Neural progenitor cell (in vitro differentiated cells): ENCODE measurements at regions not wholly inside any gene's neighbourhood (a gene's known extent, or its start where the extent isn't known, plus 50 kb on each side); places are given as distances from the start of the nearest gene placed in this dataset. TPM values are rescaled to one million over a fixed set of nuclear protein-coding genes. Genes with fewer than 3 reads are reported as not detected.

Source experiments
- DNase-seq: peaks from one replicate; pipeline ENCODE4 v3.0.0-alpha.2; 2016; ENCODE audit warnings: low spot score
- H2AFZ ChIP-seq: fragments of 200-600 bp; sonication (generic); replicated peaks from 2 replicates; pipeline ENCODE4 v1.6.1; 2016; ENCODE audit warnings: antibody characterized with exemption
- H3F3A ChIP-seq: fragments of 200-600 bp; sonication (generic); 2 replicates; pipeline ENCODE4 v1.6.1; 2016; ENCODE audit warnings: antibody characterized with exemption, low read depth
- H3K27ac ChIP-seq: fragments of 200-600 bp; sonication (generic); 2 replicates; pipeline ENCODE4 v1.5.1; 2016; ENCODE audit warnings: mild to moderate bottlenecking
- H3K27me3 ChIP-seq: fragments of 200-600 bp; sonication (generic); 2 replicates; pipeline ENCODE4 v1.6.1; 2016; ENCODE audit warnings: mild to moderate bottlenecking, moderate library complexity
- H3K36me3 ChIP-seq: fragments of 200-600 bp; sonication (generic); 2 replicates; pipeline ENCODE4 v1.5.1; 2016
- H3K4me1 ChIP-seq: fragments of 200-600 bp; sonication (generic); 2 replicates; pipeline ENCODE4 v1.6.1; 2016; ENCODE audit warnings: mixed run types
- H3K4me2 ChIP-seq: fragments of 200-600 bp; sonication (generic); 2 replicates; pipeline ENCODE4 v1.6.1; 2016
- H3K4me3 ChIP-seq: fragments of 200-600 bp; sonication (generic); 2 replicates; pipeline ENCODE4 v1.5.1; 2016
- H3K79me2 ChIP-seq: fragments of 200-600 bp; sonication (generic); 2 replicates; pipeline ENCODE4 v1.6.1; 2016; ENCODE audit warnings: low read depth
- H3K9ac ChIP-seq: fragments of 200-600 bp; sonication (generic); 2 replicates; pipeline ENCODE4 v1.6.1; 2016
- H3K9me3 ChIP-seq: fragments of 200-600 bp; sonication (generic); 2 replicates; pipeline ENCODE4 v1.5.1; 2016; ENCODE audit warnings: low read depth
- H4K20me1 ChIP-seq: fragments of 200-600 bp; sonication (generic); 2 replicates; pipeline ENCODE4 v1.6.1; 2016; ENCODE audit warnings: low read depth
- H3K27ac Mint-ChIP-seq: 3 replicates; pipeline ENCODE4 v1.8.0; 2021; ENCODE audit warnings: mixed read lengths
- H3K27me3 Mint-ChIP-seq: 2 replicates; pipeline ENCODE4 v1.8.0; 2022; ENCODE audit warnings: low read depth, mild to moderate bottlenecking, inconsistent platforms, moderate library complexity, mixed read lengths; ENCODE audit not compliant: insufficient read depth
- H3K36me3 Mint-ChIP-seq: 3 replicates; pipeline ENCODE4 v1.8.0; 2021; ENCODE audit warnings: mixed read lengths
- H3K4me1 Mint-ChIP-seq: 3 replicates; pipeline ENCODE4 v1.8.0; 2021; ENCODE audit warnings: mixed read lengths
- H3K4me3 Mint-ChIP-seq: 3 replicates; pipeline ENCODE4 v1.8.0; 2021; ENCODE audit warnings: mild to moderate bottlenecking, moderate library complexity, mixed read lengths
- H3K9me3 Mint-ChIP-seq: 3 replicates; pipeline ENCODE4 v1.8.0; 2020; ENCODE audit warnings: mixed read lengths
- EZH2 ChIP-seq: fragments of 200-600 bp; sonication (generic); IDR thresholded peaks from 2 replicates; pipeline ENCODE4 v1.6.1; 2017; ENCODE audit warnings: antibody characterized with exemption, mild to moderate bottlenecking, moderate library complexity
- EZH2phosphoT487 ChIP-seq: fragments of 200-600 bp; sonication (generic); IDR thresholded peaks from 2 replicates; pipeline ENCODE4 v1.6.1; 2017; ENCODE audit warnings: antibody characterized with exemption
- small RNA-seq: library from RNA; depleted of rRNA; stranded (forward); fragments of <200 nt; gene quantifications from one replicate; pipeline ENCODE3, GENCODE V24; 2015
- TF ChIP-seq, protein P1 (sequence below): fragments of 200-600 bp; sonication (generic); IDR thresholded peaks from 2 replicates; pipeline ENCODE4 v1.5.1; 2017; ENCODE audit warnings: antibody characterized with exemption, mild to moderate bottlenecking

DNA sequence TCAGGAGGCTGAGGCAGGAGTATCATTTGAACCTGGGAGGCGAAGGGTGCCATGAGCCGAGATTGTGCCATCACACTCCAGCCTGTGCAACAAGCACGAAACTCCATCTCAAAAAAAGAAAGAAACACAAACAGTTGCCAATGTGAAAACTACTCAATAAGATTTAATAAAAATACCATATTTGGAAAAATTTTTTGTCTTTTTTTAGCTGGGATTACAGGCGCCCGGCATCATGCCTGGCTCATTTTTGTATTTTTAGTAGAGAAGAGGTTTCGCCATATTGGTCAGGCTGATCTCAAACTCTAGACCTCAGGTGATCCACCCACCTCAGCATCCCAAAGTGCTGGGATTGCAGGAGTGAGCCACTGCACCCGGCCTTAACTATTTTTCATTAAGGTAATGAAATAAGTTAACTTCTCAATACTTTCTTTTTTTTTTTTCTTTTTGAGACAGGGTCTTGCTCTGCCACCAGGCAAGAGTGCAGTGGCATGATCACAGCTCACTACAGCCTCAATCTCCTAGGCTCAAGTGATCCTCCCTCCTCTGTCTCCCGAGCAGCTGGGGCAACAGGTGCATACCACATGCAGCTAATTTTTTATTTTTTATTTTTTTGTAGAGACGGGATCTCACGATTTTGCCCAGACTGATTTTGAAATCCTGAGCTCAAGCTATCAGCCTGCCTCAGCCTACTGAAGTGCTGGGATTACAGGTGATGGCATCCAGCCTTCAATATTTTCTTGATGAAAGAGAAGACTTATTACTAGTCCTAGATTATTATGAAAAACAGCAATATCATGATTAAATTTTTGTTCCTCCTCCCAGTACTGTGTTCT lies 4746.2 kb upstream of the OR11H1 start:
- no peak overlapping the region for H2AFZ ChIP-seq
- no peak for DNase-seq
- TF ChIP-seq, protein P1, sequence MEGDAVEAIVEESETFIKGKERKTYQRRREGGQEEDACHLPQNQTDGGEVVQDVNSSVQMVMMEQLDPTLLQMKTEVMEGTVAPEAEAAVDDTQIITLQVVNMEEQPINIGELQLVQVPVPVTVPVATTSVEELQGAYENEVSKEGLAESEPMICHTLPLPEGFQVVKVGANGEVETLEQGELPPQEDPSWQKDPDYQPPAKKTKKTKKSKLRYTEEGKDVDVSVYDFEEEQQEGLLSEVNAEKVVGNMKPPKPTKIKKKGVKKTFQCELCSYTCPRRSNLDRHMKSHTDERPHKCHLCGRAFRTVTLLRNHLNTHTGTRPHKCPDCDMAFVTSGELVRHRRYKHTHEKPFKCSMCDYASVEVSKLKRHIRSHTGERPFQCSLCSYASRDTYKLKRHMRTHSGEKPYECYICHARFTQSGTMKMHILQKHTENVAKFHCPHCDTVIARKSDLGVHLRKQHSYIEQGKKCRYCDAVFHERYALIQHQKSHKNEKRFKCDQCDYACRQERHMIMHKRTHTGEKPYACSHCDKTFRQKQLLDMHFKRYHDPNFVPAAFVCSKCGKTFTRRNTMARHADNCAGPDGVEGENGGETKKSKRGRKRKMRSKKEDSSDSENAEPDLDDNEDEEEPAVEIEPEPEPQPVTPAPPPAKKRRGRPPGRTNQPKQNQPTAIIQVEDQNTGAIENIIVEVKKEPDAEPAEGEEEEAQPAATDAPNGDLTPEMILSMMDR, result no peak
- TF ChIP-seq EZH2phosphoT487 (no peak), EZH2 (no peak)
- H3K9me3 ChIP-seq, result peaks cover 35% of the 10 kb centered on the region
- H3K27ac ChIP-seq, result no peak overlapping the region
- H3K9ac ChIP-seq, result no peak overlapping the region
- H3F3A ChIP-seq, result no peaks in the 10 kb centered on the region
- H3K36me3 ChIP-seq, result peaks cover 2% of the 10 kb centered on the region
- H3K36me3 Mint-ChIP-seq, result peaks cover 3% of the 10 kb centered on the region
- no peak overlapping the region for H3K4me2 ChIP-seq
- no peaks in the 10 kb centered on the region for H3K4me1 ChIP-seq
- H3K27me3 ChIP-seq, result no peaks in the 10 kb centered on the region
- H3K4me3 Mint-ChIP-seq, result no peak overlapping the region
- no peaks in the 10 kb centered on the region for H3K4me1 Mint-ChIP-seq
- H3K27ac Mint-ChIP-seq, result no peak overlapping the region
- H4K20me1 ChIP-seq, result no peaks in the 10 kb centered on the region
- no peak overlapping the region for H3K4me3 ChIP-seq
- H3K9me3 Mint-ChIP-seq, result peaks cover 67% of the 10 kb centered on the region
- H3K79me2 ChIP-seq, result no peaks in the 10 kb centered on the region
- peaks cover 13% of the 10 kb centered on the region for H3K27me3 Mint-ChIP-seq

Small RNA genes in the stretch of these regions (small RNA-seq; reads per million reads assigned to genes)
- not detected for gene RF00004
